Neuronal stem cell (in vitro differentiated cells): ENCODE measurements at regions not wholly inside any gene's neighbourhood (a gene's known extent, or its start where the extent isn't known, plus 50 kb on each side); places are given as distances from the start of the nearest gene placed in this dataset.

Experiments
- DNase-seq: peaks from one replicate; pipeline ENCODE4 v3.0.0-alpha.2; 2013; ENCODE audit warnings: low spot score
- H2AFZ ChIP-seq: one replicate; pipeline ENCODE4 v1.6.1; 2013; ENCODE audit warnings: mild to moderate bottlenecking, low read length, inconsistent platforms
- H2AK5ac ChIP-seq: 2 replicates; pipeline ENCODE4 v1.6.1; 2013; ENCODE audit warnings: low read depth, mild to moderate bottlenecking, inconsistent platforms, low read length, moderate library complexity, mixed read lengths
- H2BK120ac ChIP-seq: 2 replicates; pipeline ENCODE4 v1.6.1; 2013; ENCODE audit warnings: low read depth, mild to moderate bottlenecking, inconsistent platforms, low read length, moderate library complexity, mixed read lengths
- H2BK12ac ChIP-seq: one replicate; pipeline ENCODE4 v1.6.1; 2013; ENCODE audit warnings: low read length, inconsistent platforms
- H2BK15ac ChIP-seq: 2 replicates; pipeline ENCODE4 v1.6.1; 2013; ENCODE audit warnings: mild to moderate bottlenecking, low read length, inconsistent platforms, mixed read lengths
- H2BK5ac ChIP-seq: one replicate; pipeline ENCODE4 v1.6.1; 2013; ENCODE audit warnings: inconsistent platforms, mild to moderate bottlenecking, low read length, moderate library complexity
- H3K14ac ChIP-seq: one replicate; pipeline ENCODE4 v1.6.1; 2013; ENCODE audit warnings: low read length, inconsistent platforms
- H3K18ac ChIP-seq: 2 replicates; pipeline ENCODE4 v1.6.1; 2013; ENCODE audit warnings: low read length, inconsistent platforms
- H3K23ac ChIP-seq: 2 replicates; pipeline ENCODE4 v1.6.1; 2013; ENCODE audit warnings: low read depth, mild to moderate bottlenecking, mixed read lengths, low read length, inconsistent platforms; ENCODE audit not compliant: poor library complexity
- H3K27ac ChIP-seq: replicated peaks from 3 replicates; pipeline ENCODE4 v1.5.1; 2013; ENCODE audit warnings: low read length, inconsistent platforms
- H3K27me3 ChIP-seq, 3 experiments: 2 replicates each; pipeline ENCODE4 v1.6.1; 2013; ENCODE audit warnings: low read length in 3 of 3, mild to moderate bottlenecking in 2 of 3, inconsistent platforms in 1 of 3, low read depth in 1 of 3, mixed read lengths in 1 of 3, moderate library complexity in 1 of 3; ENCODE audit not compliant: control insufficient read depth in 3 of 3, insufficient read depth in 3 of 3
- H3K36me3 ChIP-seq, 2 donors: replicated peaks in 1 of 2; 2 replicates each; pipeline ENCODE4 v1.6.1; 2013; ENCODE audit warnings: low read length in 2 of 2; ENCODE audit not compliant: control insufficient read depth in 2 of 2, insufficient read depth in 2 of 2
- H3K4ac ChIP-seq: 2 replicates; pipeline ENCODE4 v1.6.1; 2013; ENCODE audit warnings: inconsistent platforms, mild to moderate bottlenecking, low read length, moderate library complexity
- H3K4me1 ChIP-seq, 2 donors: 1 replicate in 1 of 2; 2 replicates in 1 of 2; pipeline ENCODE4 v1.6.1; 2013; ENCODE audit warnings: low read length in 2 of 2, low read depth in 1 of 2; ENCODE audit not compliant: control insufficient read depth in 2 of 2, insufficient read depth in 1 of 2
- H3K4me2 ChIP-seq: one replicate; pipeline ENCODE4 v1.6.1; 2013; ENCODE audit warnings: mild to moderate bottlenecking, low read length, inconsistent platforms; ENCODE audit not compliant: insufficient read depth, poor library complexity, severe bottlenecking
- H3K4me3 ChIP-seq, 2 donors: 2 replicates each; pipeline ENCODE4 v1.5.1; 2013; ENCODE audit warnings: low read length in 2 of 2, mild to moderate bottlenecking in 2 of 2, inconsistent platforms in 1 of 2, moderate library complexity in 1 of 2
- H3K79me1 ChIP-seq: one replicate; pipeline ENCODE4 v1.6.1; 2013; ENCODE audit warnings: low read depth, mild to moderate bottlenecking, inconsistent platforms, low read length, moderate library complexity
- H3K9ac ChIP-seq: one replicate; pipeline ENCODE4 v1.6.1; 2013; ENCODE audit warnings: mild to moderate bottlenecking, low read depth, low read length, inconsistent platforms; ENCODE audit not compliant: poor library complexity
- H3K9me3 ChIP-seq, 2 donors: replicated peaks in 1 of 2; 2 replicates each; pipeline versions ENCODE3 to v1.6.1; 2013; ENCODE audit warnings: low read length in 2 of 2, mild to moderate bottlenecking in 2 of 2, inconsistent platforms in 1 of 2, low read depth in 1 of 2, mixed read lengths in 1 of 2, moderate library complexity in 1 of 2; ENCODE audit not compliant: control insufficient read depth in 2 of 2, insufficient read depth in 1 of 2
- H4K8ac ChIP-seq: one replicate; pipeline ENCODE4 v1.6.1; 2013; ENCODE audit warnings: low read depth, mild to moderate bottlenecking, inconsistent platforms, low read length, moderate library complexity
- H4K91ac ChIP-seq: one replicate; pipeline ENCODE4 v1.6.1; 2013; ENCODE audit warnings: low read length, low read depth, mild to moderate bottlenecking, inconsistent platforms; ENCODE audit not compliant: poor library complexity
- WGBS, 2 donors: extraction: QIAGEN DNeasy Blood & Tissue Kit; methylation state at CpG; one replicate each; pipeline ENCODE4 v1.1.7; 2013; ENCODE audit warnings: missing lambda C conversion rate in 2 of 2, mixed read lengths in 1 of 2; ENCODE audit not compliant: insufficient read length in 2 of 2, insufficient replicate concordance in 1 of 2; ENCODE audit errors: extremely low coverage in 2 of 2; 5-methylcytosine and 5-hydroxymethylcytosine counted together

GRCh38 chr3:187921391-187922074, 176.3 kb upstream of the BCL6 start:
- H2BK15ac ChIP-seq = no peak overlapping the region
- H3K9me3 ChIP-seq = no peaks in the 10 kb centered on the region
- H2BK120ac ChIP-seq = no peak overlapping the region
- no peak overlapping the region for H3K23ac ChIP-seq
- H3K18ac ChIP-seq = no peak overlapping the region
- no peak overlapping the region for H3K4me3 ChIP-seq
- H3K27ac ChIP-seq = no peak overlapping the region
- no peaks in the 10 kb centered on the region for H3K36me3 ChIP-seq
- no peak overlapping the region for H3K9ac ChIP-seq
- H2AFZ ChIP-seq = no peak overlapping the region
- H4K8ac ChIP-seq = no peak overlapping the region
- H2BK5ac ChIP-seq = no peak overlapping the region
- no peak for DNase-seq
- no peak overlapping the region for H3K4me2 ChIP-seq
- H3K27me3 ChIP-seq = no peaks in the 10 kb centered on the region
- WGBS, 2 donors = no CpG with 5 or more reads among the region's 4 CpGs
- no peak overlapping the region for H3K4ac ChIP-seq
- no peaks in the 10 kb centered on the region for H3K4me1 ChIP-seq
- H2AK5ac ChIP-seq = no peak overlapping the region
- no peak overlapping the region for H3K14ac ChIP-seq
- H4K91ac ChIP-seq = no peak overlapping the region
- no peak overlapping the region for H2BK12ac ChIP-seq
- no peaks in the 10 kb centered on the region for H3K79me1 ChIP-seq

GRCh38 chr3:187922704-187923416, 177.6 kb upstream of the BCL6 start:
- H3K4me3 ChIP-seq = no peak overlapping the region
- H2AK5ac ChIP-seq = no peak overlapping the region
- no CpG with 5 or more reads among the region's 3 CpGs for WGBS, 2 donors
- H3K27me3 ChIP-seq = no peaks in the 10 kb centered on the region
- H2BK12ac ChIP-seq = no peak overlapping the region
- H3K23ac ChIP-seq = no peak overlapping the region
- no peaks in the 10 kb centered on the region for H3K4me1 ChIP-seq
- H2BK15ac ChIP-seq = no peak overlapping the region
- no peak overlapping the region for H4K91ac ChIP-seq
- no peaks in the 10 kb centered on the region for H3K36me3 ChIP-seq
- no peak overlapping the region for H3K9ac ChIP-seq
- H3K9me3 ChIP-seq = peaks cover 0 to 2% of the 10 kb centered on the region in 2 donors
- no peak for DNase-seq
- H4K8ac ChIP-seq = no peak overlapping the region
- no peak overlapping the region for H3K4me2 ChIP-seq
- H3K18ac ChIP-seq = no peak overlapping the region
- no peaks in the 10 kb centered on the region for H3K79me1 ChIP-seq
- H3K27ac ChIP-seq = no peak overlapping the region
- H2BK120ac ChIP-seq = no peak overlapping the region
- H3K14ac ChIP-seq = no peak overlapping the region
- H3K4ac ChIP-seq = no peak overlapping the region
- no peak overlapping the region for H2AFZ ChIP-seq
- H2BK5ac ChIP-seq = no peak overlapping the region

GRCh38 chr3:187924651-187925050, 179.4 kb upstream of the BCL6 start:
- no peak overlapping the region for H2BK12ac ChIP-seq
- no peak overlapping the region for H3K14ac ChIP-seq
- H2BK120ac ChIP-seq = no peak overlapping the region
- no peak overlapping the region for H4K8ac ChIP-seq
- no peaks in the 10 kb centered on the region for H3K4me1 ChIP-seq
- H3K27ac ChIP-seq = no peak overlapping the region
- no peak overlapping the region for H3K9ac ChIP-seq
- no peak overlapping the region for H2AK5ac ChIP-seq
- no peak overlapping the region for H3K4me3 ChIP-seq
- no peak overlapping the region for H3K4ac ChIP-seq
- H2BK15ac ChIP-seq = no peak overlapping the region
- peaks cover 0 to 2% of the 10 kb centered on the region in 2 donors for H3K9me3 ChIP-seq
- H3K18ac ChIP-seq = no peak overlapping the region
- H3K79me1 ChIP-seq = no peaks in the 10 kb centered on the region
- no peak overlapping the region for H3K4me2 ChIP-seq
- DNase-seq = no peak
- no peak overlapping the region for H4K91ac ChIP-seq
- H2BK5ac ChIP-seq = no peak overlapping the region
- no peak overlapping the region for H3K23ac ChIP-seq
- H3K27me3 ChIP-seq = no peaks in the 10 kb centered on the region
- no peak overlapping the region for H2AFZ ChIP-seq
- no peaks in the 10 kb centered on the region for H3K36me3 ChIP-seq

GRCh38 chr3:187925326-187925725, 180.1 kb upstream of the BCL6 start:
- no peak overlapping the region for H3K27ac ChIP-seq
- no peak overlapping the region for H2BK12ac ChIP-seq
- H3K18ac ChIP-seq = no peak overlapping the region
- H3K27me3 ChIP-seq = no peaks in the 10 kb centered on the region
- WGBS, 2 donors = no CpG with 5 or more reads among the region's 1 CpG
- H3K36me3 ChIP-seq = no peaks in the 10 kb centered on the region
- H2BK5ac ChIP-seq = no peak overlapping the region
- H4K8ac ChIP-seq = no peak overlapping the region
- no peak overlapping the region for H2BK120ac ChIP-seq
- H3K4me2 ChIP-seq = no peak overlapping the region
- no peak overlapping the region for H3K9ac ChIP-seq
- H2AK5ac ChIP-seq = no peak overlapping the region
- H3K14ac ChIP-seq = no peak overlapping the region
- H3K4me1 ChIP-seq = no peaks in the 10 kb centered on the region
- no peak overlapping the region for H2AFZ ChIP-seq
- H2BK15ac ChIP-seq = no peak overlapping the region
- no peak overlapping the region for H3K23ac ChIP-seq
- peaks cover 0 to 2% of the 10 kb centered on the region in 2 donors for H3K9me3 ChIP-seq
- no peaks in the 10 kb centered on the region for H3K79me1 ChIP-seq
- no peak overlapping the region for H4K91ac ChIP-seq
- H3K4me3 ChIP-seq = no peak overlapping the region
- DNase-seq = no peak
- no peak overlapping the region for H3K4ac ChIP-seq
